RWPE2 (cell line): ENCODE measurements at regions not wholly inside any gene's neighbourhood (a gene's known extent, or its start where the extent isn't known, plus 50 kb on each side); places are given as distances from the start of the nearest gene placed in this dataset.

Experiments used
- ATAC-seq: fragments of 200-7000 bp; cut with Tn5 transposase; 3 replicates; pipeline ENCODE4 v1.9.1; 2021; ENCODE audit warnings: low read depth
- DNase-seq: peaks from one replicate; pipeline ENCODE4 v3.0.0-alpha.2; 2020; ENCODE audit warnings: low spot score
- H3K27ac ChIP-seq: fragments of 450-650 bp; 2 replicates; pipeline ENCODE4 v1.5.1; 2017; ENCODE audit warnings: mild to moderate bottlenecking; ENCODE audit not compliant: poor library complexity, severe bottlenecking
- H3K27me3 ChIP-seq: fragments of 250-450 bp; sonication (Bioruptor Pico); 2 replicates; pipeline ENCODE4 v1.5.1; 2021; ENCODE audit warnings: mild to moderate bottlenecking, moderate library complexity; ENCODE audit not compliant: insufficient read depth, poor library complexity, severe bottlenecking
- H3K36me3 ChIP-seq: fragments of 250-450 bp; sonication (Bioruptor Pico); 2 replicates; pipeline ENCODE4 v1.5.1; 2020; ENCODE audit warnings: low read depth, mild to moderate bottlenecking, moderate library complexity
- H3K4me1 ChIP-seq: fragments of 250-450 bp; sonication (Bioruptor Pico); 2 replicates; pipeline ENCODE4 v1.5.1; 2021; ENCODE audit warnings: mild to moderate bottlenecking, moderate library complexity; ENCODE audit not compliant: insufficient read depth, poor library complexity, severe bottlenecking
- H3K4me3 ChIP-seq: fragments of 250-450 bp; sonication (Bioruptor Pico); 2 replicates; pipeline ENCODE4 v1.5.1; 2021; ENCODE audit warnings: mild to moderate bottlenecking, moderate library complexity; ENCODE audit not compliant: severe bottlenecking
- H3K9me3 ChIP-seq: fragments of 250-450 bp; sonication (Bioruptor Pico); 2 replicates; pipeline ENCODE4 v1.5.1; 2021; ENCODE audit warnings: mild to moderate bottlenecking, moderate library complexity; ENCODE audit not compliant: severe bottlenecking
- TF ChIP-seq, protein P1 (sequence below): fragments of 450-650 bp; IDR thresholded peaks from one replicate; pipeline ENCODE4 v1.5.1; 2017; ENCODE audit warnings: mild to moderate bottlenecking, moderate library complexity; ENCODE audit not compliant: poor library complexity, severe bottlenecking

DNA sequence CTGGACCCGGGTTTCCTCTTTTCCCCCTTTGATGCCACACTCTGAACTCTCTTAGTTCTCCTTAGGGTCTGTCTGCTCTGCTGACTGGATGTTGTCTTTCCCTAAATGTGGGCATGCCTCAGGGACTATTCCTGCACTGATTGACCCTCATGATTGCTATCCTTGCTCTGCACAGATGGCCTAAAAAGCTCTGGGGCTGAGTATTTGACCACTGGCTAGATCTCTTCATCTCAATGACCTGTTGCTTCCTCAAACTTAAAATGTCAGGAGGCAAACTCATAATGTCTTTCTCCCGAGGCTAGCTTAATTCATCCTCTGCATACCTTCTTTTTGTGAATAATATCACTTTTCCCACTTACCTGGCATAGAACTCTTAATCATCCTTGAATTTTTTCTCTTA, 157.4 kb downstream of the GATB start:
- DNase-seq (no peak), ATAC-seq (no peak)
- TF ChIP-seq, protein P1, sequence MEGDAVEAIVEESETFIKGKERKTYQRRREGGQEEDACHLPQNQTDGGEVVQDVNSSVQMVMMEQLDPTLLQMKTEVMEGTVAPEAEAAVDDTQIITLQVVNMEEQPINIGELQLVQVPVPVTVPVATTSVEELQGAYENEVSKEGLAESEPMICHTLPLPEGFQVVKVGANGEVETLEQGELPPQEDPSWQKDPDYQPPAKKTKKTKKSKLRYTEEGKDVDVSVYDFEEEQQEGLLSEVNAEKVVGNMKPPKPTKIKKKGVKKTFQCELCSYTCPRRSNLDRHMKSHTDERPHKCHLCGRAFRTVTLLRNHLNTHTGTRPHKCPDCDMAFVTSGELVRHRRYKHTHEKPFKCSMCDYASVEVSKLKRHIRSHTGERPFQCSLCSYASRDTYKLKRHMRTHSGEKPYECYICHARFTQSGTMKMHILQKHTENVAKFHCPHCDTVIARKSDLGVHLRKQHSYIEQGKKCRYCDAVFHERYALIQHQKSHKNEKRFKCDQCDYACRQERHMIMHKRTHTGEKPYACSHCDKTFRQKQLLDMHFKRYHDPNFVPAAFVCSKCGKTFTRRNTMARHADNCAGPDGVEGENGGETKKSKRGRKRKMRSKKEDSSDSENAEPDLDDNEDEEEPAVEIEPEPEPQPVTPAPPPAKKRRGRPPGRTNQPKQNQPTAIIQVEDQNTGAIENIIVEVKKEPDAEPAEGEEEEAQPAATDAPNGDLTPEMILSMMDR: no peak
- Histone ChIP-seq H3K27me3 (no peaks in the 10 kb centered on the region), H3K4me3 (no peak overlapping the region), H3K36me3 (no peaks in the 10 kb centered on the region), H3K4me1 (no peaks in the 10 kb centered on the region), H3K27ac (no peak overlapping the region), H3K9me3 (no peaks in the 10 kb centered on the region)

DNA sequence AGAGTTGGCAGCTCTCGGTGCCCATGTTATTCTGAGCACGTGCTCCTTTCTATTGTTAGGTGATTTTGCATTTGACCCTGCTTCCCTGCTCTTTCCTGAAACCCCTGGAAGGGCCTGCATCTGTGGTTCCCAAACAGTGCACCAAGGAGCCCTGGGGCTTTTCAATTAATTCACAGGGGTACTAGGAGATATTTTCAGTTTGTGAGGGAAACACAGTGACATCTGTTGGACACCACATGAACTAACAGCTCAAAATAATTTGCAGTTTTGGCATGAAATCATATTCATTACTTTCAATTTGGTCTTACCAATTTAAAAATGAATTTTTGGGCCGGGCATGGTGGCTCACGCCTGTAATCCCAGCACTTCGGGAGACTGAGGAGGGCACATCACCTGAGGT, 156.6 kb downstream of the GATB start:
- H3K27me3 ChIP-seq: no peaks in the 10 kb centered on the region
- TF ChIP-seq, protein P1: peak; percentile 65
- DNase-seq: no peak
- ATAC-seq: peak; percentile 42; the same call in 1 of the 3 replicates
- H3K36me3 ChIP-seq: no peaks in the 10 kb centered on the region
- H3K4me1 ChIP-seq: no peaks in the 10 kb centered on the region
- no peak overlapping the region for H3K27ac ChIP-seq
- no peak overlapping the region for H3K4me3 ChIP-seq
- no peaks in the 10 kb centered on the region for H3K9me3 ChIP-seq

DNA sequence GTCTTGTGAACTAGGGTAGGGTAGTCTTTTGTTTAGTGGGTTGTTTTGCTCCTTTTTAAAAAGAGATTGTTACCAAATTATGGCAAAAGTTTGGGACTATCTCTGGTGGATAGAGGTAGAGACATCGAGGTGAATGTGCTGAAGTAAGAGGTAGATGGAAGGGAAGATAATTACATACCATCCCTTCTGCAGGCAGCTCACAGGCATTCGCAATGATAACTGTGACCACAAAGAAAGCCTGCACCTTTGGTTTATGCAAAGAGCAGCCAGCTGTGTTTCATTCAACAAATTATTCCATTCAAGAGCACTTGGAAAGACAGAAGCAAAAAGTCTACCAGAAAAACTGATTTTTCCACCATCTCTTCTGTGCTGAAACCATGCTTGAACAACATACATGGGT, 155.6 kb downstream of the GATB start:
- TF ChIP-seq, protein P1: no peak
- H3K4me1 ChIP-seq: no peaks in the 10 kb centered on the region
- no peaks in the 10 kb centered on the region for H3K36me3 ChIP-seq
- H3K4me3 ChIP-seq: no peak overlapping the region
- H3K9me3 ChIP-seq: no peaks in the 10 kb centered on the region
- no peak overlapping the region for H3K27ac ChIP-seq
- H3K27me3 ChIP-seq: no peaks in the 10 kb centered on the region
- DNase-seq (no peak), ATAC-seq (no peak)

DNA sequence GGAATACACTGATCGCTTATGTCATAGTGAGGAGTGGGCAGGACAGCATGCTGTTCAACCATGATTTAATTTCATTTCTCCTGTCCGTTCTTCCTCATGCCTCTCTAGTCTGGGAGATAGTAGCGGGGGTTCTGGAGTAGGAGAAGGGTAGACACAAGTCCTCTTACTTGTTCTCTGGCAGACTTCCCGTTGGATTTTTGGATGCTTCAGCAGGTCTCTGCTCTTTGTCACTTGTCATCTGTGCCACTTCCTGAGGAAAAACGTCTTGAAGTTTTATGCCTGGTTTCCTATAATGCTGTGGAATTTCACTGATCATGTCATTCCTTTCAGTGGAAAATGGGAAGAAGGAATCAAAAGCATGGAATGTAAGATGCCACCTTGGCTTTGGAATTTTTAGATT, 154.7 kb downstream of the GATB start:
- ATAC-seq (no peak), DNase-seq (no peak)
- no peak overlapping the region for H3K4me3 ChIP-seq
- no peaks in the 10 kb centered on the region for H3K4me1 ChIP-seq
- H3K9me3 ChIP-seq: no peaks in the 10 kb centered on the region
- H3K36me3 ChIP-seq: no peaks in the 10 kb centered on the region
- no peaks in the 10 kb centered on the region for H3K27me3 ChIP-seq
- TF ChIP-seq, protein P1: no peak
- no peak overlapping the region for H3K27ac ChIP-seq

DNA sequence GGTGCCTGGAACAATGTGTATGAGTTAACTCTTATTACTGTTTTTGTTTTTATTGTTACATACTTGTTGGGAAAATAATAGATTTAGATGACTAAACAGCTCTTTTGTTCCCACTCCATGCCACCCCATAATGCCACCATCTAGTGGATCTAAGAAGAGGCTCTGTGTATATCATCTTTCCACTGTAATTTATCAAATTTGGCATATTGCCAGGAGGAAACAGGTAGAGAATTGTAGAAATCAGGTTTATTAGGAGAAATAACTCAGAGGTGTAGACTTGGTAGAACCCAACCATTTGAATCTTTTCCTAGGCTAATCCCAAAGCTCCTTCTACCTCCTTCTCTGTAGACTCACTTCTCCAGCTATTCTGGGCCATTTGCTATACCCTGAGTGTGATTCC, 150.6 kb downstream of the GATB start:
- Histone ChIP-seq H3K4me3 (no peak overlapping the region), H3K36me3 (no peaks in the 10 kb centered on the region), H3K9me3 (no peaks in the 10 kb centered on the region), H3K27me3 (no peaks in the 10 kb centered on the region), H3K27ac (no peak overlapping the region), H3K4me1 (no peaks in the 10 kb centered on the region)
- ATAC-seq (no peak), DNase-seq (no peak)
- TF ChIP-seq, protein P1: no peak
